DND-41 (cell line): ENCODE measurements at regions not wholly inside any gene's neighbourhood (a gene's known extent, or its start where the extent isn't known, plus 50 kb on each side); places are given as distances from the start of the nearest gene placed in this dataset.

Source experiments
- ATAC-seq: fragments of 200-7000 bp; cut with Tn5 transposase; 3 replicates; pipeline ENCODE4 v1.9.1; 2021; ENCODE audit warnings: low read depth; ENCODE audit not compliant: insufficient read depth
- DNase-seq: peaks from one replicate; pipeline ENCODE4 v3.0.0-alpha.2; 2020
- H2AFZ ChIP-seq: 2 replicates; pipeline ENCODE4 v1.6.0; 2012; ENCODE audit warnings: low read depth, low read length
- H3K27ac ChIP-seq: 2 replicates; pipeline ENCODE4 v1.5.1; 2012; ENCODE audit warnings: low read length, inconsistent platforms
- H3K27me3 ChIP-seq: fragments of 200-600 bp; sonication (generic); 2 replicates; pipeline ENCODE4 v1.6.0; 2012; ENCODE audit warnings: low read length, mild to moderate bottlenecking, inconsistent platforms; ENCODE audit not compliant: insufficient read depth, poor library complexity
- H3K36me3 ChIP-seq: 2 replicates; pipeline ENCODE4 v1.5.1; 2012; ENCODE audit warnings: low read length, inconsistent platforms; ENCODE audit not compliant: insufficient read depth
- H3K4me1 ChIP-seq: 2 replicates; pipeline ENCODE4 v1.5.1; 2012; ENCODE audit warnings: mild to moderate bottlenecking, low read length; ENCODE audit not compliant: insufficient read depth
- H3K4me2 ChIP-seq: 2 replicates; pipeline ENCODE4 v1.6.0; 2012; ENCODE audit warnings: mild to moderate bottlenecking, moderate library complexity, low read length, inconsistent platforms; ENCODE audit not compliant: insufficient read depth
- H3K4me3 ChIP-seq, 2 experiments: fragments of 200-600 bp in 1 of 2; shearing (Covaris generic) in 1 of 2; 2 replicates each; pipeline ENCODE4 v1.5.1; 2012 to 2016; ENCODE audit warnings: inconsistent platforms in 2 of 2, low read length in 2 of 2, mild to moderate bottlenecking in 2 of 2, low read depth in 1 of 2, moderate library complexity in 1 of 2
- H3K79me2 ChIP-seq: 2 replicates; pipeline ENCODE4 v1.6.0; 2012; ENCODE audit warnings: low read length, inconsistent platforms; ENCODE audit not compliant: insufficient read depth
- H3K9ac ChIP-seq: 2 replicates; pipeline ENCODE4 v1.6.0; 2012; ENCODE audit warnings: low read depth, mild to moderate bottlenecking, inconsistent platforms, low read length, moderate library complexity
- H3K9me3 ChIP-seq: 2 replicates; pipeline ENCODE4 v1.5.1; 2012; ENCODE audit warnings: low read length, moderate library complexity, mild to moderate bottlenecking, inconsistent platforms; ENCODE audit not compliant: insufficient read depth, severe bottlenecking
- H4K20me1 ChIP-seq: 2 replicates; pipeline ENCODE4 v1.6.0; 2012; ENCODE audit warnings: low read length; ENCODE audit not compliant: insufficient read depth
- CTCF ChIP-seq: IDR thresholded peaks from 2 replicates; pipeline ENCODE4 v1.5.1; 2012; ENCODE audit warnings: borderline replicate concordance, low read length, moderate library complexity, mild to moderate bottlenecking; ENCODE audit not compliant: poor library complexity, severe bottlenecking; ENCODE audit errors: extremely low read depth
- EZH2 ChIP-seq: IDR thresholded peaks from 3 replicates; pipeline ENCODE4 v1.6.1; 2012; ENCODE audit warnings: borderline replicate concordance, low read depth, mild to moderate bottlenecking, moderate library complexity, low read length, inconsistent platforms; ENCODE audit not compliant: severe bottlenecking

GRCh38 chr7:136194878-136195277 lies 217.7 kb upstream of the MTPN start:
- no peak for DNase-seq
- H3K27ac ChIP-seq: no peak overlapping the region
- TF ChIP-seq CTCF: no peak
- H3K4me3 ChIP-seq: no peak overlapping the region
- H3K36me3 ChIP-seq: no peaks in the 10 kb centered on the region
- H3K9me3 ChIP-seq: peaks cover 9% of the 10 kb centered on the region
- H3K4me1 ChIP-seq: no peaks in the 10 kb centered on the region
- no peak overlapping the region for H2AFZ ChIP-seq
- H4K20me1 ChIP-seq: no peaks in the 10 kb centered on the region
- no peak overlapping the region for H3K4me2 ChIP-seq
- H3K9ac ChIP-seq: no peak overlapping the region
- H3K27me3 ChIP-seq: no peaks in the 10 kb centered on the region
- no peaks in the 10 kb centered on the region for H3K79me2 ChIP-seq
- no peak for ATAC-seq

- Histone ChIP-seq H3K4me2 (no peak overlapping the region), H3K9me3 (peaks cover 8% of the 10 kb centered on the region), H3K36me3 (no peaks in the 10 kb centered on the region), H3K9ac (no peak overlapping the region), H3K79me2 (no peaks in the 10 kb centered on the region), H4K20me1 (no peaks in the 10 kb centered on the region), H3K4me3 (no peak overlapping the region), H3K27ac (no peak overlapping the region), H3K4me1 (no peaks in the 10 kb centered on the region), H3K27me3 (no peaks in the 10 kb centered on the region), H2AFZ (no peak overlapping the region)
- no peak for TF ChIP-seq CTCF
- TF ChIP-seq EZH2: no peak
- DNase-seq: no peak
- no peak for ATAC-seq
Measured at GRCh38 chr7:136193940-136194339, 216.8 kb upstream of the MTPN start.

- Histone ChIP-seq H3K9ac (no peak overlapping the region), H4K20me1 (no peaks in the 10 kb centered on the region), H3K27ac (no peak overlapping the region), H3K36me3 (no peaks in the 10 kb centered on the region), H2AFZ (no peak overlapping the region), H3K79me2 (no peaks in the 10 kb centered on the region), H3K9me3 (no peaks in the 10 kb centered on the region), H3K4me3 (no peak overlapping the region), H3K4me2 (no peak overlapping the region), H3K27me3 (no peaks in the 10 kb centered on the region), H3K4me1 (no peaks in the 10 kb centered on the region)
- TF ChIP-seq CTCF: no peak
- TF ChIP-seq EZH2: no peak
- no peak for ATAC-seq
- DNase-seq: no peak
Measured at GRCh38 chr7:136189506-136189998, 212.4 kb upstream of the MTPN start.

GRCh38 chr7:136186281-136186680 lies 209.1 kb upstream of the MTPN start:
- no peak for TF ChIP-seq CTCF
- no peak for TF ChIP-seq EZH2

More at GRCh38 chr7:136186281-136186680, 209.1 kb upstream of the MTPN start:
- Histone ChIP-seq H3K36me3 (no peaks in the 10 kb centered on the region), H4K20me1 (no peaks in the 10 kb centered on the region), H3K4me2 (no peak overlapping the region), H3K4me1 (no peaks in the 10 kb centered on the region), H3K9ac (no peak overlapping the region), H3K27ac (no peak overlapping the region), H3K4me3 (no peak overlapping the region), H2AFZ (no peak overlapping the region), H3K79me2 (no peaks in the 10 kb centered on the region), H3K27me3 (no peaks in the 10 kb centered on the region), H3K9me3 (no peaks in the 10 kb centered on the region)
- ATAC-seq (no peak), DNase-seq (no peak)
